ENCODE measurements at regions not wholly inside any gene's neighbourhood (a gene's known extent, or its start where the extent isn't known, plus 50 kb on each side); places are given as distances from the start of the nearest gene placed in this dataset.
"Not testable (repeated sequence)": the region's sequence is repeated elsewhere in the genome, so short reads cannot be mapped to it uniquely, and the experiment has no call there.

- intact Hi-C loops (cut with micrococcal nuclease) = no loop called here
- Mint-ChIP-seq H3K27me3 (peaks cover 14% of the 10 kb centered on the region), H3K36me3 (no peaks in the 10 kb centered on the region), H3K9me3 (no peaks in the 10 kb centered on the region), H3K27ac (no peak overlapping the region), H3K4me1 (ENCODE audit: low read depth) (no peaks in the 10 kb centered on the region), H3K4me3 (no peak overlapping the region)
- ChIA-PET CTCF (no interaction called here), POLR2A (no interaction called here)
- no peak for DNase-seq
These were observed 315.2 kb upstream of the B3GAT1 start for GRCh38 chr11:134727204-134727603.

- no peak for DNase-seq
- intact Hi-C loops (cut with micrococcal nuclease) = no loop called here
- Mint-ChIP-seq H3K4me1 (ENCODE audit: low read depth) (no peaks in the 10 kb centered on the region), H3K36me3 (no peaks in the 10 kb centered on the region), H3K27me3 (peaks cover 14% of the 10 kb centered on the region), H3K9me3 (no peaks in the 10 kb centered on the region), H3K27ac (no peak overlapping the region), H3K4me3 (no peak overlapping the region)
- POLR2A ChIA-PET = no interaction called here
- CTCF ChIA-PET = no interaction called here
These were observed 313.9 kb upstream of the B3GAT1 start for GRCh38 chr11:134725716-134726639.

DNA sequence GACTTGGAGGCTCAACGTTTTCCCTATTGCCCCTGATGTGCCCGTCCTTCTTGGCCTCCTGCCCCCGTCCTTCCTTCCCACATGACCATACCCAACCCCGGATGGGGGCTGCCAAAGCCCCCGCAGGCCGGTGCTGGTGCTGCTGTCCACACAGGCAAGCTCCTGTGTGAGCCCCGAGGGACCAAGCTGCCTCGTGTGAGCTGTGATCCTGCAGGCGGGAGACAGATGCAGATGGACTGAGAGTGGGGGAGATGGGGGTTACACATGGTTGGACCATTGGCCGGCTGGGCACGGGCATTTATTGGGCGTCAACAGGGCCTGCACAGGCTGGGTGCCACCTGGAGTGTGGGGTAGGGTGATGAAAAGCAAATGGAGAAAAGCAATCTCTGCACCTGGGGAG, 313.2 kb upstream of the B3GAT1 start:
- Mint-ChIP-seq H3K4me1 (ENCODE audit: low read depth) (no peaks in the 10 kb centered on the region), H3K4me3 (no peak overlapping the region), H3K27ac (no peak overlapping the region), H3K36me3 (no peaks in the 10 kb centered on the region), H3K27me3 (peaks cover 14% of the 10 kb centered on the region), H3K9me3 (no peaks in the 10 kb centered on the region)
- intact Hi-C loops (cut with micrococcal nuclease) = no loop called here
- no peak for DNase-seq
- ChIA-PET POLR2A (no interaction called here), CTCF (no interaction called here)

DNA sequence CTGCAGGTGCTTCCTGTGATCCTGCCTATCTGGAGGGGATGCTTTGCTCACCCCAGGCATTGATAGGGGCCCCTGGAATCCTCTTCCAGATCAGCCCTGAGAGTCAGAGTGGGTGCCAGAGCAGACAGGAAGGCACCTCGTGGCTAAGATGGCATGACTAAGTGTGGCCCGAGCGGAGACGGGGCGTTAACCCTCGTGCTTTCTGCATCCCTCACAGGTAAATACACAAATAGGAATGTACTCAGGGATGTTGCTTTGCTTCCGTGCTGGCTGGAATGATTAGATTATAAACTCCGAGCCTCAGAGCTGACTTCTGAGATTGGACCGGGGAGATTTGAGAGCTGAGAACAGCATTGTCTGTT, 312.7 kb upstream of the B3GAT1 start:
- intact Hi-C loops (cut with micrococcal nuclease) = no loop called here
- ChIA-PET POLR2A (no interaction called here), CTCF (no interaction called here)
- H3K4me3 Mint-ChIP-seq = no peak overlapping the region
- no peaks in the 10 kb centered on the region for H3K36me3 Mint-ChIP-seq
- no peak overlapping the region for H3K27ac Mint-ChIP-seq
- peaks cover 14% of the 10 kb centered on the region for H3K27me3 Mint-ChIP-seq
- no peak for DNase-seq
- H3K9me3 Mint-ChIP-seq = no peaks in the 10 kb centered on the region
- no peaks in the 10 kb centered on the region for H3K4me1 Mint-ChIP-seq (ENCODE audit: low read depth)

GRCh38 chr11:134724106-134724778, 312.2 kb upstream of the B3GAT1 start:
- Mint-ChIP-seq H3K9me3 (no peaks in the 10 kb centered on the region), H3K4me3 (no peak overlapping the region), H3K4me1 (ENCODE audit: low read depth) (no peaks in the 10 kb centered on the region), H3K36me3 (no peaks in the 10 kb centered on the region), H3K27ac (no peak overlapping the region), H3K27me3 (peaks cover 14% of the 10 kb centered on the region)
- POLR2A ChIA-PET = no interaction called here
- intact Hi-C loops (cut with micrococcal nuclease) = no loop called here
- CTCF ChIA-PET = no interaction called here
- DNase-seq = no peak

DNA sequence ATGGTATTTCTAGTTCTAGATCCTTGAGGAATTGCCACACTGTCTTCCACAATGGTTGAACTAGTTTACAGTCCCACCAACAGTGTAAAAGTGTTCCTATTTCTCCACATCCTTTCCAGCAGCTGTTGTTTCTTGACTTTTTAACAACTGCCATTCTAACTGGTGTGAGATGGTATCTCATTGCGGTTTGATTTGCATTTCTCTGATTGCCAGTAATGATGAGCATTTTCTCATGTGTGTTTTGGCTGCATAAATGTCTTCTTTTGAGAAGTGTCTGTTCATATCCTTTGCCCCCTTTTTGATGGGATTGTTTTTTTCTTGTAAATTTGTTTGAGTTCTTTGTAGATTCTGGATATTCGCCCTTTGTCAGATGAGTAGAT, 308.6 kb upstream of the B3GAT1 start:
- peaks cover 14% of the 10 kb centered on the region for H3K27me3 Mint-ChIP-seq
- H3K9me3 Mint-ChIP-seq; DNase-seq; intact Hi-C loops (cut with micrococcal nuclease); H3K4me3 Mint-ChIP-seq; H3K4me1 Mint-ChIP-seq (ENCODE audit: low read depth); CTCF ChIA-PET; H3K36me3 Mint-ChIP-seq; POLR2A ChIA-PET; H3K27ac Mint-ChIP-seq: not testable (repeated sequence)

- CTCF ChIA-PET; H3K4me1 Mint-ChIP-seq (ENCODE audit: low read depth); H3K36me3 Mint-ChIP-seq; H3K27ac Mint-ChIP-seq; DNase-seq; POLR2A ChIA-PET; H3K4me3 Mint-ChIP-seq; H3K27me3 Mint-ChIP-seq; intact Hi-C loops (cut with micrococcal nuclease); H3K9me3 Mint-ChIP-seq: not testable (repeated sequence)
These were observed 308.1 kb upstream of the B3GAT1 start for GRCh38 chr11:134719940-134720690.

- intact Hi-C loops (cut with micrococcal nuclease) = no loop called here
- no peaks in the 10 kb centered on the region for H3K9me3 Mint-ChIP-seq
- CTCF ChIA-PET = no interaction called here
- POLR2A ChIA-PET = no interaction called here
- no peak for DNase-seq
- H3K27me3 Mint-ChIP-seq = peaks cover 4% of the 10 kb centered on the region
- no peaks in the 10 kb centered on the region for H3K4me1 Mint-ChIP-seq (ENCODE audit: low read depth)
- no peak overlapping the region for H3K27ac Mint-ChIP-seq
- no peak overlapping the region for H3K4me3 Mint-ChIP-seq
- no peaks in the 10 kb centered on the region for H3K36me3 Mint-ChIP-seq
These were observed 307.4 kb upstream of the B3GAT1 start for GRCh38 chr11:134719397-134719796.

- Mint-ChIP-seq H3K36me3 (no peaks in the 10 kb centered on the region), H3K4me1 (ENCODE audit: low read depth) (no peaks in the 10 kb centered on the region), H3K27ac (no peak overlapping the region), H3K4me3 (no peak overlapping the region), H3K9me3 (no peaks in the 10 kb centered on the region), H3K27me3 (peaks cover 2% of the 10 kb centered on the region)
- ChIA-PET POLR2A (no interaction called here), CTCF (no interaction called here)
- no peak for DNase-seq
- intact Hi-C loops (cut with micrococcal nuclease) = no loop called here
These were observed 304.5 kb upstream of the B3GAT1 start for GRCh38 chr11:134716582-134716981.

- ChIA-PET CTCF (no interaction called here), POLR2A (no interaction called here)
- H3K9me3 Mint-ChIP-seq = no peaks in the 10 kb centered on the region
- intact Hi-C loops (cut with micrococcal nuclease) = no loop called here
- peaks cover 2% of the 10 kb centered on the region for H3K27me3 Mint-ChIP-seq
- DNase-seq = no peak
- no peaks in the 10 kb centered on the region for H3K4me1 Mint-ChIP-seq (ENCODE audit: low read depth)
- H3K27ac Mint-ChIP-seq = no peak overlapping the region
- H3K36me3 Mint-ChIP-seq = no peaks in the 10 kb centered on the region
- no peak overlapping the region for H3K4me3 Mint-ChIP-seq
These were observed 302.1 kb upstream of the B3GAT1 start for GRCh38 chr11:134714021-134714656.

- ChIA-PET POLR2A (no interaction called here), CTCF (no interaction called here)
- H3K4me1 Mint-ChIP-seq (ENCODE audit: low read depth) = no peaks in the 10 kb centered on the region
- DNase-seq = no peak
- H3K9me3 Mint-ChIP-seq = no peaks in the 10 kb centered on the region
- H3K27me3 Mint-ChIP-seq = peaks cover 3% of the 10 kb centered on the region
- no peak overlapping the region for H3K27ac Mint-ChIP-seq
- no peaks in the 10 kb centered on the region for H3K36me3 Mint-ChIP-seq
- intact Hi-C loops (cut with micrococcal nuclease) = no loop called here
- H3K4me3 Mint-ChIP-seq = no peak overlapping the region
These were observed 300.4 kb upstream of the B3GAT1 start for GRCh38 chr11:134712228-134713145.

- no peak overlapping the region for H3K27ac Mint-ChIP-seq
- intact Hi-C loops (cut with micrococcal nuclease) = no loop called here
- no peaks in the 10 kb centered on the region for H3K36me3 Mint-ChIP-seq
- peaks cover 3% of the 10 kb centered on the region for H3K27me3 Mint-ChIP-seq
- DNase-seq = no peak
- ChIA-PET CTCF (no interaction called here), POLR2A (no interaction called here)
- H3K4me3 Mint-ChIP-seq = no peak overlapping the region
- H3K4me1 Mint-ChIP-seq (ENCODE audit: low read depth) = no peaks in the 10 kb centered on the region
- H3K9me3 Mint-ChIP-seq = no peaks in the 10 kb centered on the region
These were observed 299.5 kb upstream of the B3GAT1 start for GRCh38 chr11:134711588-134711987.

Measured in activated CD4-positive, alpha-beta memory T cell treated with anti-CD3 and anti-CD28 coated beads for 36 hours (primary cell).